ENCODE measurements at regions not wholly inside any gene's neighbourhood (a gene's known extent, or its start where the extent isn't known, plus 50 kb on each side); places are given as distances from the start of the nearest gene placed in this dataset.
"Not testable (repeated sequence)": the region's sequence is repeated elsewhere in the genome, so short reads cannot be mapped to it uniquely, and the experiment has no call there.

DNA sequence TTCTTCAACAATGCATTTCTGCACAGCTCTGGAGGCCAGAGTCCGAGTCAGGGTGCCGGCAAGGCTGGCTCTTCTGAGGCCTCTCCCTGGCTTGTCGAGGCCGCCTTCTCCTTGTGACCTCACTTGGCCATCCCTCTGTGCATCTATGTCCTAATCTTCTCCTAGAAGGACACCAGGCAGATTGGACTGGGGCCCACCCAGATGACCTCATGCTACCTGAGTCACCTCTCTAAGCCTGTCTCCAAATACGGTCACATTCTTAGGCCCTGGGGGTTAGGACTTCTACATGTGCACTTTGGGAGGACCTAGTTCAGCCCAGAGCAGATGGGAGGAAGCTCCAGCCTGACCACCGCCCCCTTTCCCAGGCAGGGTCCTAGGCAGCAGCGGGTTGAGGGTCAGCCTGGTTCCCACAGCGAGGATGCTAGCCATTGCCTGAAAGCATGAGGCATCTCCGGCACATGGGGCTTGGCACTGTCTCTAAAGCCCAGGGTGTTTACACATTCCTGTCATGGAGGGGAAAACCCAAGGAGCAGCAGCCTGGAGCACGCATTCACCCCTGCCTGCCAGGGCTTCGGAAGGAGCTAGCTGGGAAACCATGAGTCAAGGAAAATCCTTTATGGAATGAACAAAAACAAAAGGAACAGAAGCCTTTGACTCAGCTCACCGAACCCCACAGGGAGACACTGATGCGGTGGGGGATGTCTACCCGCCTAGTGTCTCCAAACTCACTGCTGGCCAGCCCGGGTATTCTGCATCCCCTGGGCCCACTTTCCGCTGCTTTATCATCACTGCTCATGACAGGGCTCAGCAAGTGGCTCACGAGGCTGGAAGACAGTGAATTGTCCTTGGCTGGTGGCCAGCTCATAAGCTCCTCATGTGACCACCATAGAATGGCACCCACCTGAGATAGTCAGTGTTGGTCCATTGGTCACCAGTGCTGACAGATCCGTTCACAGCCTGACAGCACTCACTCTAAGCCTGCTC, 140.2 kb upstream of the ZNF469 start:
- H3K27me3 Mint-ChIP-seq; H3K27me3 ChIP-seq (ENCODE audit: insufficient read depth, low read length, poor library complexity, severe bottlenecking); H3K4me3 Mint-ChIP-seq; CTCF ChIA-PET; H3K27ac ChIP-seq (ENCODE audit: low read depth, low read length); H3K9me3 Mint-ChIP-seq; H3K4me1 Mint-ChIP-seq; H3K36me3 ChIP-seq (ENCODE audit: insufficient read depth, low read length); H3K27ac Mint-ChIP-seq; POLR2A ChIA-PET; H3K9me3 ChIP-seq (ENCODE audit: low read length); DNase-seq; H3K4me3 ChIP-seq (ENCODE audit: low read length); H3K4me1 ChIP-seq (ENCODE audit: insufficient read depth, low read length); H3K36me3 Mint-ChIP-seq: not testable (repeated sequence)

- H3K36me3 ChIP-seq (ENCODE audit: insufficient read depth, low read length); POLR2A ChIA-PET; H3K27ac ChIP-seq (ENCODE audit: low read depth, low read length); H3K9me3 Mint-ChIP-seq; H3K4me3 ChIP-seq (ENCODE audit: low read length); H3K27me3 Mint-ChIP-seq; H3K4me1 ChIP-seq (ENCODE audit: insufficient read depth, low read length); H3K27me3 ChIP-seq (ENCODE audit: insufficient read depth, low read length, poor library complexity, severe bottlenecking); DNase-seq; H3K4me1 Mint-ChIP-seq; H3K9me3 ChIP-seq (ENCODE audit: low read length); H3K4me3 Mint-ChIP-seq; H3K27ac Mint-ChIP-seq; H3K36me3 Mint-ChIP-seq; CTCF ChIA-PET: not testable (repeated sequence)
Observed at GRCh38 chr16:88243921-88244320, 138.8 kb upstream of the ZNF469 start.

- H3K4me3 Mint-ChIP-seq; H3K36me3 ChIP-seq (ENCODE audit: insufficient read depth, low read length); H3K4me1 Mint-ChIP-seq; H3K27ac ChIP-seq (ENCODE audit: low read depth, low read length); H3K27me3 Mint-ChIP-seq; H3K36me3 Mint-ChIP-seq; H3K4me1 ChIP-seq (ENCODE audit: insufficient read depth, low read length); DNase-seq; POLR2A ChIA-PET; H3K4me3 ChIP-seq (ENCODE audit: low read length); H3K9me3 ChIP-seq (ENCODE audit: low read length); H3K27me3 ChIP-seq (ENCODE audit: insufficient read depth, low read length, poor library complexity, severe bottlenecking); H3K9me3 Mint-ChIP-seq; CTCF ChIA-PET; H3K27ac Mint-ChIP-seq: not testable (repeated sequence)
Observed at GRCh38 chr16:88245241-88246081, 137.3 kb upstream of the ZNF469 start.

GRCh38 chr16:88246955-88247582, 135.7 kb upstream of the ZNF469 start:
- H3K27ac Mint-ChIP-seq; H3K27me3 ChIP-seq (ENCODE audit: insufficient read depth, low read length, poor library complexity, severe bottlenecking); DNase-seq; H3K27ac ChIP-seq (ENCODE audit: low read depth, low read length); H3K4me1 Mint-ChIP-seq; H3K27me3 Mint-ChIP-seq; H3K4me1 ChIP-seq (ENCODE audit: insufficient read depth, low read length); H3K9me3 ChIP-seq (ENCODE audit: low read length); H3K4me3 Mint-ChIP-seq; H3K9me3 Mint-ChIP-seq; CTCF ChIA-PET; H3K4me3 ChIP-seq (ENCODE audit: low read length); POLR2A ChIA-PET; H3K36me3 ChIP-seq (ENCODE audit: insufficient read depth, low read length); H3K36me3 Mint-ChIP-seq: not testable (repeated sequence)

DNA sequence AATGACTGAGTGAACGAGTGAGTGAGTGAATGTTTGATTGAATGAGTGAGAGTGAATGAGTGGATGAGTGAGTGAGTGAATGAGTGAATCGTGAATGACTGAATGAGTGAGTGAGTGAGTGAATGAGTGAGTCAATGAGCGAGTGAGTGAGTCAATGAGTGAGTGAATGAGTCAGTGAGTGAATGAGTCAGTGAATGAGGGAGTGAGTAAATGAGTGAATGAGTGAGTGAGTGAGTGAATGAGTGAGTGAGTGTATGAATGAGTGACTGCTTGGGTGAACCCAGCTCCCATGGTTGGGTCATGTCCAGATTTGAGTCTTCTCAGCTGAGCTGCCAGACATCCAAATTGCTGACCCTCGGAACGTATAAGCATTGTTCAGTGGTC, 135.2 kb upstream of the ZNF469 start:
- H3K4me1 ChIP-seq (ENCODE audit: insufficient read depth, low read length); H3K36me3 Mint-ChIP-seq; H3K27ac Mint-ChIP-seq; H3K27ac ChIP-seq (ENCODE audit: low read depth, low read length); DNase-seq; H3K27me3 ChIP-seq (ENCODE audit: insufficient read depth, low read length, poor library complexity, severe bottlenecking); H3K27me3 Mint-ChIP-seq; CTCF ChIA-PET; H3K4me1 Mint-ChIP-seq; H3K4me3 ChIP-seq (ENCODE audit: low read length); H3K9me3 Mint-ChIP-seq; H3K9me3 ChIP-seq (ENCODE audit: low read length); H3K4me3 Mint-ChIP-seq; POLR2A ChIA-PET; H3K36me3 ChIP-seq (ENCODE audit: insufficient read depth, low read length): not testable (repeated sequence)

DNA sequence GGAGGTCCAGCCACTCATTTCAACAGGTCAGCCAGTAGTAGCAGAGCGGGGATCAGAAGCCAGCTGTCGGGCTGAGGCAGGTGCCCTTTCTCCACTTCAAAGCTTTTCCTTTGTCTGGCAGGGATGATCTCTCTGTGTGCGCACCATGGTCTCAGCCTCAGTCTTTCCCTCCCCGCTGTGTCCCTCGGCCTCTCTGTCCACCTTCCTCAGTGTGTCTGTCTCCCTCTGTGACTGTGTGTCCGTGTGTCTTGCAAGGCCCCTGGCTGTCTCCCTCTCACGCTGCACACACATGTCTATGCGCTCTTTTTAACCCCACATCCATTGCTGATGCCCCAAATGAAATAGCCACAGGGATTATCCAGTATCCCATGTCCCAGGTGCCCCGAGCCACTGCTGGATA, 134.0 kb upstream of the ZNF469 start:
- H3K27ac ChIP-seq (ENCODE audit: low read depth, low read length); H3K4me1 Mint-ChIP-seq; H3K9me3 ChIP-seq (ENCODE audit: low read length); H3K27me3 Mint-ChIP-seq; H3K4me3 Mint-ChIP-seq; H3K4me1 ChIP-seq (ENCODE audit: insufficient read depth, low read length); H3K9me3 Mint-ChIP-seq; POLR2A ChIA-PET; CTCF ChIA-PET; H3K36me3 Mint-ChIP-seq; H3K27me3 ChIP-seq (ENCODE audit: insufficient read depth, low read length, poor library complexity, severe bottlenecking); H3K4me3 ChIP-seq (ENCODE audit: low read length); DNase-seq; H3K36me3 ChIP-seq (ENCODE audit: insufficient read depth, low read length): not testable (repeated sequence)
- peak overlapping the region in 1 of 8 donors; percentile 73 for H3K27ac Mint-ChIP-seq

GRCh38 chr16:88250381-88250780, 132.4 kb upstream of the ZNF469 start:
- CTCF ChIA-PET; H3K9me3 ChIP-seq (ENCODE audit: low read length); DNase-seq; H3K4me1 Mint-ChIP-seq; H3K36me3 ChIP-seq (ENCODE audit: insufficient read depth, low read length); H3K27ac Mint-ChIP-seq; H3K4me3 ChIP-seq (ENCODE audit: low read length); H3K27ac ChIP-seq (ENCODE audit: low read depth, low read length); H3K4me1 ChIP-seq (ENCODE audit: insufficient read depth, low read length); H3K9me3 Mint-ChIP-seq; H3K4me3 Mint-ChIP-seq; POLR2A ChIA-PET; H3K36me3 Mint-ChIP-seq; H3K27me3 ChIP-seq (ENCODE audit: insufficient read depth, low read length, poor library complexity, severe bottlenecking): not testable (repeated sequence)
- H3K27me3 Mint-ChIP-seq = peaks cover 5 to 13% of the 10 kb centered on the region in 2 donors

GRCh38 chr16:88252057-88252794, 130.5 kb upstream of the ZNF469 start:
- H3K27ac ChIP-seq (ENCODE audit: low read depth, low read length); H3K9me3 Mint-ChIP-seq; CTCF ChIA-PET; DNase-seq; H3K4me3 ChIP-seq (ENCODE audit: low read length); H3K27me3 ChIP-seq (ENCODE audit: insufficient read depth, low read length, poor library complexity, severe bottlenecking); POLR2A ChIA-PET; H3K4me1 ChIP-seq (ENCODE audit: insufficient read depth, low read length); H3K9me3 ChIP-seq (ENCODE audit: low read length); H3K27ac Mint-ChIP-seq; H3K4me3 Mint-ChIP-seq; H3K36me3 Mint-ChIP-seq; H3K4me1 Mint-ChIP-seq; H3K36me3 ChIP-seq (ENCODE audit: insufficient read depth, low read length): not testable (repeated sequence)
- H3K27me3 Mint-ChIP-seq = peaks cover 7 to 25% of the 10 kb centered on the region in 2 donors
